WTC11 (cell line): ENCODE measurements at regions not wholly inside any gene's neighbourhood (a gene's known extent, or its start where the extent isn't known, plus 50 kb on each side); places are given as distances from the start of the nearest gene placed in this dataset.

Experiments
- ATAC-seq: fragments of 200-7000 bp; cut with Tn5 transposase; 2 replicates; pipeline ENCODE4 v1.10.0; 2021; ENCODE audit warnings: mild to moderate bottlenecking, moderate library complexity
- CTCF ChIA-PET: fragments of 300-600 bp; sonication (Branson Sonifier 250); formaldehyde crosslinking; loops from one replicate; lab custom pipeline; 2021; ENCODE audit warnings: antibody characterized with exemption; lab: Charles Lee
- POLR2A ChIA-PET: fragments of 350-600 bp; sonication (Branson Sonifier 250); formaldehyde crosslinking; loops from one replicate; lab custom pipeline; 2021; ENCODE audit warnings: antibody characterized with exemption; lab: Charles Lee
- DNase-seq: peaks from one replicate; pipeline ENCODE4 v3.0.0; 2021; ENCODE audit warnings: low spot score
- H3K27ac Mint-ChIP-seq: 2 replicates; pipeline ENCODE4 v1.8.0; 2021; ENCODE audit warnings: mixed read lengths
- H3K27me3 Mint-ChIP-seq: 2 replicates; pipeline ENCODE4 v1.8.0; 2021; ENCODE audit warnings: low read depth, mild to moderate bottlenecking, moderate library complexity, mixed read lengths
- H3K36me3 Mint-ChIP-seq: 2 replicates; pipeline ENCODE4 v1.8.0; 2021; ENCODE audit warnings: mixed read lengths
- H3K4me1 Mint-ChIP-seq: 2 replicates; pipeline ENCODE4 v1.8.0; 2022; ENCODE audit warnings: mixed read lengths
- H3K4me3 Mint-ChIP-seq: 2 replicates; pipeline ENCODE4 v1.8.0; 2021; ENCODE audit warnings: mild to moderate bottlenecking, moderate library complexity, mixed read lengths
- H3K9me3 Mint-ChIP-seq: 2 replicates; pipeline ENCODE4 v1.8.0; 2021; ENCODE audit warnings: mixed read lengths
- ERG ChIP-seq: fragments of 250-450 bp; sonication (Bioruptor Pico); IDR thresholded peaks from 2 replicates; pipeline ENCODE4 v1.8.0; 2021; ENCODE audit warnings: mild to moderate bottlenecking
- FOXK1 ChIP-seq: sonication (generic); formaldehyde crosslinking; IDR thresholded peaks from 2 replicates; pipeline ENCODE4 v1.8.0; 2022; ENCODE audit warnings: mild to moderate bottlenecking, moderate library complexity, missing genetic modification reagents
- JUN ChIP-seq: sonication (generic); formaldehyde crosslinking; IDR thresholded peaks from 2 replicates; pipeline ENCODE4 v1.8.0; 2023; ENCODE audit warnings: mild to moderate bottlenecking, missing genetic modification reagents
- NFE2L1 ChIP-seq: sonication (generic); formaldehyde crosslinking; IDR thresholded peaks from 2 replicates; pipeline ENCODE4 v1.8.1; 2023; ENCODE audit warnings: missing genetic modification reagents
- PRDM15 ChIP-seq: sonication (generic); formaldehyde crosslinking; IDR thresholded peaks from 2 replicates; pipeline ENCODE4 v1.8.0; 2022; ENCODE audit warnings: missing genetic modification reagents
- SMAD3 ChIP-seq: sonication (generic); formaldehyde crosslinking; IDR thresholded peaks from 2 replicates; pipeline ENCODE4 v1.8.0; 2022; ENCODE audit warnings: missing genetic modification reagents, mild to moderate bottlenecking, borderline replicate concordance
- SP1 ChIP-seq: sonication (generic); formaldehyde crosslinking; conservative IDR thresholded peaks from 2 replicates; pipeline ENCODE4 v1.8.1; 2022; ENCODE audit warnings: missing genetic modification reagents
- ZNF396 ChIP-seq: fragments of 250-450 bp; sonication (Bioruptor Pico); IDR thresholded peaks from 2 replicates; pipeline ENCODE4 v1.8.0; 2021; ENCODE audit warnings: mild to moderate bottlenecking, moderate library complexity, borderline replicate concordance
- ZNF512 ChIP-seq: sonication (generic); formaldehyde crosslinking; IDR thresholded peaks from 2 replicates; pipeline ENCODE4 v1.8.1; 2022; ENCODE audit warnings: missing genetic modification reagents, borderline replicate concordance
- TF ChIP-seq, protein P1 (sequence below): sonication (generic); formaldehyde crosslinking; IDR thresholded peaks from 2 replicates; pipeline ENCODE4 v1.8.0; 2023; ENCODE audit warnings: missing genetic modification reagents, mild to moderate bottlenecking, borderline replicate concordance
- TF ChIP-seq, protein P2 (sequence below): sonication (generic); formaldehyde crosslinking; IDR thresholded peaks from 2 replicates; pipeline ENCODE4 v1.8.0; 2022; ENCODE audit warnings: mild to moderate bottlenecking, missing genetic modification reagents

DNA sequence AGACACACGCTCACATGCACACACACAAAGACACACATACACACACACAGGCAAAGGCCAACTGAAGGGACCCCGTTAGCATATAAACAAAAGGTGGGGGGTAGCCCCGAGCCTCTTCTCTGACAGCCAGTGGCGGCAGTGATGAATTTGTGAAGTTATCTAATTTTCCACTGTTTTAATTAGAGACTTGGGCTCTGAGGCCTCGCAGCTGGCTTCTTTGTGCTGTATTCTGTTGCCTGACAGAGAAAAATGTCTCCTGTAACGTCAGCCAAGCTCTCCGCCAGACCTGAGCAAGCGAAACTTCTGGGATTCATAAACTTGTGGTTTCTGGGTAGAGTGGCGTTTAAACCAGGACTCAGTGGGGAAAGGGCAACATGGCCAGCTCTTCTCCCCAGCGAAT is 113.9 kb upstream of the FOXF1 start:
- POLR2A ChIA-PET, result no interaction called here

DNA sequence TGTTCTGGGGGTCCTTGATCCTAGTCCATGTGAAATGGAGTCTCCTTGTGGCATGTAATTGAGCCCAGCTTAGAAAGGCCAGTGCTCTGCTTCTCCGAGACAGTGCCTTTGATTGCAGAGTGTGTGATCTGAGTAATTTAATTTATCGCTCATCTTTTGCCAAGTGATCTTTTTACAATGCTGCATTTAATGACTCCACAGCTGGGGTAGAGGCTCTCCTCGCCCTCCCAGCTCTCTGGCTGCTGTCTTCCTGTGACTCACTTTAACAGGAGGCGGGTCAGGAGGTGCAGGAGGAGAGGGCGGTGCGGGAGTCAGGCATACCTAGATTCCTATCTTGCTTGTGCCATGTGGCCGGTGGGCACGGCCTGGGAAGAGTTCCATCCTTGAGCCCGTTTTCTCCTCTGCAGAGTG is 113.4 kb upstream of the FOXF1 start:
- ChIA-PET CTCF (interaction anchor here (1.0 to 1.9 kb wide), 2 partner anchors 56 to 144 kb away, joined by 3 to 7 read pairs; no protein-coding TSS in a partner anchor), POLR2A (no interaction called here)
- ATAC-seq (peak; percentile 58), DNase-seq (no peak)
- H3K4me1 Mint-ChIP-seq, result peaks cover 14% of the 10 kb centered on the region
- H3K27me3 Mint-ChIP-seq, result no peaks in the 10 kb centered on the region
- H3K36me3 Mint-ChIP-seq, result no peaks in the 10 kb centered on the region
- H3K27ac Mint-ChIP-seq, result no peak overlapping the region
- H3K9me3 Mint-ChIP-seq, result no peaks in the 10 kb centered on the region
- no peak overlapping the region for H3K4me3 Mint-ChIP-seq
- TF ChIP-seq ZNF396, result no peak
- no peak for TF ChIP-seq PRDM15
- TF ChIP-seq FOXK1, result no peak
- no peak for TF ChIP-seq ZNF512 (CRISPR knock-in tag)
- TF ChIP-seq SP1, result no peak
- TF ChIP-seq NFE2L1 (CRISPR knock-in tag), result no peak

More for the DNA sequence above, 113.9 kb upstream of the FOXF1 start:
- DNase-seq, result no peak
- peaks cover 14% of the 10 kb centered on the region for H3K4me1 Mint-ChIP-seq
- no peak for TF ChIP-seq SMAD3
- TF ChIP-seq ERG, result no peak
- no peak for TF ChIP-seq JUN (CRISPR knock-in tag)
- TF ChIP-seq, protein P1, sequence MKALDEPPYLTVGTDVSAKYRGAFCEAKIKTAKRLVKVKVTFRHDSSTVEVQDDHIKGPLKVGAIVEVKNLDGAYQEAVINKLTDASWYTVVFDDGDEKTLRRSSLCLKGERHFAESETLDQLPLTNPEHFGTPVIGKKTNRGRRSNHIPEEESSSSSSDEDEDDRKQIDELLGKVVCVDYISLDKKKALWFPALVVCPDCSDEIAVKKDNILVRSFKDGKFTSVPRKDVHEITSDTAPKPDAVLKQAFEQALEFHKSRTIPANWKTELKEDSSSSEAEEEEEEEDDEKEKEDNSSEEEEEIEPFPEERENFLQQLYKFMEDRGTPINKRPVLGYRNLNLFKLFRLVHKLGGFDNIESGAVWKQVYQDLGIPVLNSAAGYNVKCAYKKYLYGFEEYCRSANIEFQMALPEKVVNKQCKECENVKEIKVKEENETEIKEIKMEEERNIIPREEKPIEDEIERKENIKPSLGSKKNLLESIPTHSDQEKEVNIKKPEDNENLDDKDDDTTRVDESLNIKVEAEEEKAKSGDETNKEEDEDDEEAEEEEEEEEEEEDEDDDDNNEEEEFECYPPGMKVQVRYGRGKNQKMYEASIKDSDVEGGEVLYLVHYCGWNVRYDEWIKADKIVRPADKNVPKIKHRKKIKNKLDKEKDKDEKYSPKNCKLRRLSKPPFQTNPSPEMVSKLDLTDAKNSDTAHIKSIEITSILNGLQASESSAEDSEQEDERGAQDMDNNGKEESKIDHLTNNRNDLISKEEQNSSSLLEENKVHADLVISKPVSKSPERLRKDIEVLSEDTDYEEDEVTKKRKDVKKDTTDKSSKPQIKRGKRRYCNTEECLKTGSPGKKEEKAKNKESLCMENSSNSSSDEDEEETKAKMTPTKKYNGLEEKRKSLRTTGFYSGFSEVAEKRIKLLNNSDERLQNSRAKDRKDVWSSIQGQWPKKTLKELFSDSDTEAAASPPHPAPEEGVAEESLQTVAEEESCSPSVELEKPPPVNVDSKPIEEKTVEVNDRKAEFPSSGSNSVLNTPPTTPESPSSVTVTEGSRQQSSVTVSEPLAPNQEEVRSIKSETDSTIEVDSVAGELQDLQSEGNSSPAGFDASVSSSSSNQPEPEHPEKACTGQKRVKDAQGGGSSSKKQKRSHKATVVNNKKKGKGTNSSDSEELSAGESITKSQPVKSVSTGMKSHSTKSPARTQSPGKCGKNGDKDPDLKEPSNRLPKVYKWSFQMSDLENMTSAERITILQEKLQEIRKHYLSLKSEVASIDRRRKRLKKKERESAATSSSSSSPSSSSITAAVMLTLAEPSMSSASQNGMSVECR (CRISPR knock-in tag), result no peak
- TF ChIP-seq, all 79 proteins: peak for 0
- Mint-ChIP-seq H3K36me3 (no peaks in the 10 kb centered on the region), H3K9me3 (no peaks in the 10 kb centered on the region), H3K4me3 (no peak overlapping the region), H3K27ac (no peak overlapping the region), H3K27me3 (no peaks in the 10 kb centered on the region)
- ATAC-seq, result no peak; the same call in 1 of the 2 replicates
- CTCF ChIA-PET, result interaction anchor here (1.0 to 1.9 kb wide), 3 partner anchors 56 to 577 kb away, joined by 3 to 7 read pairs (median 3); no protein-coding TSS in a partner anchor

GRCh38 chr16:86398201-86398600 is 112.1 kb upstream of the FOXF1 start:
- no peak for DNase-seq
- ChIA-PET CTCF (no interaction called here), POLR2A (interaction anchor here (0.6 kb wide), 1 partner anchor 58 kb away, joined by 5 read pairs; no protein-coding TSS in a partner anchor)
- TF ChIP-seq, protein P2, sequence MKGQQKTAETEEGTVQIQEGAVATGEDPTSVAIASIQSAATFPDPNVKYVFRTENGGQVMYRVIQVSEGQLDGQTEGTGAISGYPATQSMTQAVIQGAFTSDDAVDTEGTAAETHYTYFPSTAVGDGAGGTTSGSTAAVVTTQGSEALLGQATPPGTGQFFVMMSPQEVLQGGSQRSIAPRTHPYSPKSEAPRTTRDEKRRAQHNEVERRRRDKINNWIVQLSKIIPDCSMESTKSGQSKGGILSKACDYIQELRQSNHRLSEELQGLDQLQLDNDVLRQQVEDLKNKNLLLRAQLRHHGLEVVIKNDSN (CRISPR knock-in tag), result no peak
- H3K4me3 Mint-ChIP-seq, result no peak overlapping the region
- H3K27me3 Mint-ChIP-seq, result no peaks in the 10 kb centered on the region
- H3K4me1 Mint-ChIP-seq, result peaks cover 14% of the 10 kb centered on the region
- H3K9me3 Mint-ChIP-seq, result no peaks in the 10 kb centered on the region
- H3K27ac Mint-ChIP-seq, result no peak overlapping the region
- no peaks in the 10 kb centered on the region for H3K36me3 Mint-ChIP-seq
- ATAC-seq, result no peak
